Umbilical cord (tissue), 1 donor: ENCODE measurements at regions not wholly inside any gene's neighbourhood (a gene's known extent, or its start where the extent isn't known, plus 50 kb on each side); places are given as distances from the start of the nearest gene placed in this dataset.
A peak's percentile ranks its signal among the peaks of the same experiment; 100 is the strongest.

Experiments used
- DNase-seq: peaks from one replicate; pipeline ENCODE4 v3.0.0-alpha.2; 2015; ENCODE audit warnings: low spot score

DNA sequence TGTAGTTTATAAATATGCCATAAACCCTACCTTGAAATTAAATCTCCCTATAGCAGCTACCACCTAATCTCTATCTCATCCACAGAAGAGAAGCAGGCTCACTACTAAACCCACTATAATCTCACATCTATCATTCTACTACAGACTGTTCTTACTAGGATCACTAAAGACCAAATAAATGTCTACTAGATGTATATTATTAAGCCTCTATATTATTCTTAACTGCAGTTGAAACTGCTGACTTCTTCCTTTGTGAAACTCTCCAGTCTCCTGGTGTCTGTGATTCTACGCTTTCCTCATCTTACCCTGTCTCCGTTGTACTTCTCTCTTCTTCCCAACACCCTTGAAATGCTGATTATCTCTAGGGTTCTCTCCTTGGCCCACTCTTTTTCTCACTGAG, 1154.0 kb downstream of the IGSF11 start:
- peak; percentile 86 for DNase-seq

GRCh38 chr3:117881210-117881609, 1153.4 kb downstream of the IGSF11 start:
- DNase-seq, result no peak

DNA sequence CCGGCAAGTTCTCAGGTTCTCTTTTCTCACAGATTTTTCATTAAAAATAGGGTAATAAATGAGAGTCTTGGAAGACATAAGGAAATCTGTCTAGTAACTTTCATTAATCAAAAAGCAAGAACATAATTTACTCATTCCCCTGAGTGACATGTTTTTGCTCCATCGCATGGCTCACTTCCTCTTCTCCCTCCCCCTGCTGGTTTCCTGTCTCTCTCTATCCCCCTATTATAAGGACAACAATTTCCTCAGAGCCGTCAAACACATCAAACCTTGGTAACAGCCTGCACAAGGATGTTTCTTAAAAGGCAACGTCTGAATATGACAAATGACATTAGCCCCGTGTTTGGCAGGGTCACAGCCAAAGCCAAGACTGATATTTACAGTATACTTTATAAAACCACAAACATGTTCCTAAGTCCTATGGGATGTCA, 1149.6 kb downstream of the IGSF11 start:
- DNase-seq, result no peak

DNA sequence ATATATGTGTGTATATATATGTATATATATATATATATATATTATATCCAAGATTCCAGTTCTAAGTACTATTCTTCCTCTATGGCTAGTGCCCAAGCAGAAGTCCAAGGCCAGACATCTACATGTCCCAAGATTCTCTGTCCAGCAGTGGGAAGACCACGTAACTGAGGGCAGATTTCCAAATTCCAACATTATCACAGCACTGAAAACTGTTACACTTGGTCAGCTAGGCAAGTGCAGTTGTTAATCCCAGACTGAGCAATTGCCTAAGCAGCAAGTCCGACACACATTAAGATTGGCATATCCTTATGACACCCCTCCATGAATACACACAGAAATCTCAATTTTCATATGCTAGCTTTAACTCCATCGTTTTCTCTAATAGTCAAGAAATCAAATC, 1148.5 kb downstream of the IGSF11 start:
- DNase-seq, result no peak

- no peak for DNase-seq
Observed at GRCh38 chr3:117887031-117887430, 1147.6 kb downstream of the IGSF11 start.

DNA sequence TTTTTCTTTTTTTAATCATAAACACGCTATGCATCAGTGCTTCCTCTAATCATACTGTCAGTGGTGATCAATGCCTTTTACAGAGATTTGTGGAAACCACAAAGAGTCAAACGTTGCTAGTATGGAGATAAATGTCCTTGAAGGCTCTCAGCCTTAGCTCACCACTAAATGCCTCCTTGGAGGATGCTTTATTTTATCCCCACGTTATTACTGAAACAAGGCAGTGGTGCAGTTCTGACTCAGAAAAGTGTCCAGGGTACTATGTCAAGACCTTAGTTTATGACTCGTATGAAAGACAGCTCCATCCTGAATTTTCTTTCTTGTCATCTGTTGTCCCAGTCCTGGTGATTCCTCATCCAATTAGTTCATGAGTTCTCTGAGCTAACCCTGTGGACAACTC, 1146.7 kb downstream of the IGSF11 start:
- peak; percentile 61 for DNase-seq

- DNase-seq, result peak; percentile 9
Observed at GRCh38 chr3:117892431-117892841, 1142.2 kb downstream of the IGSF11 start.

GRCh38 chr3:117893001-117893400, 1141.6 kb downstream of the IGSF11 start:
- peak; percentile 19 for DNase-seq

GRCh38 chr3:117893638-117894037, 1141.0 kb downstream of the IGSF11 start:
- no peak for DNase-seq

DNA sequence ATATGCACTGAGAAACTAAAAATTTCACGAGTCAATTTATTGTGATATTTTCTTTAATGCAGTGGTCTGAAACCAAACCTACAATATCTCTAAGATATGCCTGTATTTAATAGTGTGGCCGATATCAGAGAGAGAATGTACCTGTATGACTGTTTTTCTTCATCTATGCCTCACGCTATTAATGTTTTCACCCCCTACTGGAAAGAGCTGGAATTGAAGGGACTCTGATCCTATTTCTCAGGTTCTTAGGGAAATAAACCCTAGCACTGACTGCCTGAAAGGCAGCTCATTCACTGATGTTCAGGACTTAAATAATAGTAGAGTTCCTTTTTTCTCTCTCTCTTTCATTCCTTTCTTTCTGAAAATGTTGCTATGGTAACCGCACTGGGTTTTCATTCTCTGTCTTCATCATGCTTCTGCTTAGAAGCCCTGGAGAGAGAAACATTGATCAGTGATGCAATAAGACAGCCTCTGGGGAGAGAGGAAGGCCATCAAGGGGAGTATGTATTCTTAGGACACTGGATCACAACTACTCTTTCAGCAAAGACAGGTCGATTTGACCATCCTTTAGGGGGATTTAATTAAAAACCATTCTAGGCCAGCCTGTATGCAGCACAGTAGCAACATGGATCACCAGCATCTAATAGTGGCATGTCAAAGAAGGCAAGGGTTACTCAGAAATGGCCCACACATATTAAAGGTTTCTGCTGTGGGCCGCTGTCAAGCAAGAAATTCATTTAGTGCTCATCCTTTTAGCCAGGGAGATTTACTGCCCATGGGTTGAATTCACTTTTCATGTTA, 1135.7 kb downstream of the IGSF11 start:
- DNase-seq, result no peak

DNA sequence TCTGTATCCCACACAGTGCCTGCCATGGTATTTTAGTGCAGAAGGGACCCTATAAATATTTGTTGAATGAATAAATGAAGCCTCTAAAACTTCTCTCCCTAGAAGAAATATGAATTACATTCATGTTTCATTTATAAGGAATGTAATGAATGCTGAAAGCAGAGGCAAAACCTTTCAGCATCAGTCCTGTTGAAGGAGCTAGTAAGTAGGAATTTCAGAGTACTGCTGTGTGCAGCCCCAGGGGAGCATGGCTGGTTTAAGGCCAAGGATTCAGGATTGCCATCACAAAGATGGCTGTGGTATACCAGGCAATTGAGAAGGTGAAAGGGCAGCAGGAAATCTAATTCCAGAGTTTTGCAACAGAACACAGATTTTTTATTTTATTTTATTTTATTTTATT, 1131.4 kb downstream of the IGSF11 start:
- DNase-seq, result no peak

DNA sequence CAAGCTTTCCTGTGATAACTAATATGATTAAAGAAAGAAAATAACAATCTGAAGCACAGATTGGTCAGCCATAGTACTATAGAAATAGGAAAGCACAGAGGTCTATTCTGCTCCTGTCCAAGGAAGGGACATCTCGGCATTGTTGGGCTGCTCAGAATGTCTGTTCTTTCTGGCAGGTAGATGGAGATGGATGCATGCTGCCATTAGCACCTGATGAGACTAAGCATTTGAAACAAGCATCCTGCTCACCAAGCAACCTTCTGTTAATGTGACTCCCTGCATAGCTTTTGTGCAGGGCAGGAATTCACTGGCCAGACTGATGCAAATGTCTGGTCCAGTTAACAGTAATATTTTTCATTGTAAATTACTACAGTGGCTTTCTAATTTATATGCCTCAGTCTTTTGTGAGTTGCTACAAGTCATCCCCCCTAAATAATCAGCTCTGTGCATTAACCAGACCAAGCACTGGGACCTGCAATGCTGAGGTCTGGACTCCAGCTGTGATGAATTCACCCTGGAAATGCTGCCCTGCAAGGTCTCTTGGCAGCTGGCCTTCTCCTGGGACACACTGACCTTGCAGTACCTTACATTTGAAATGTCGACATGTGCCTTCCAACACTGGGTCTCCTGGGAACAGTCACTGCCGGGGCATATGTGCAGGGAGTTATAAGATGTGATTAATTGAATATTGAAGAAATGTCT, 1123.7 kb downstream of the IGSF11 start:
- no peak for DNase-seq

GRCh38 chr3:117912352-117912751, 1122.3 kb downstream of the IGSF11 start:
- DNase-seq, result no peak

DNA sequence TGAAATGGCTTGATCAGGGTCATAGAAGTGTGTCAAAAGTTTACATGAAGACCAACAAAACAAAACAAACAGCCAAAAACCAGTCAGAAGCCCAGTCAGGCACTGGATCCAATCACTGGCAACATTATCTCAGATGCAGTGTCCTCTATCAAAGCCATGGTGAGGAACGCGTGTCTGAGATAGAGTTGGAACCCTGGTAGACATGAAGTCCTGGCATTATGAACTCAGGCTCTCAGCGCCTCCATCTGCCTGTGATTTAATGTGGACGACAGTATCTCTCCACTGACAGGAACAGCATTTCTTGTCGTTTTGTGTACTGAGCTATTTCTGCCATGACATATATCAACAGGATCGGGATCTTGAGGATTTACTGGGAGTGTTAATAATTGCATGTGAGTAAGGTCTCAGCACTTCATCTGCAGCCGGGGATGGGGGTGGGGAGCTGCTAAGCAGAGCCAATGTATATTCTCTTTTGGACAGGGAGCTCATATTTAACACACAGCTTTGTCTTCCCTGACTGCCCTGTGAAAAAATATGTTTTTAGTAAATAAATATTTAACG, 1120.0 kb downstream of the IGSF11 start:
- DNase-seq, result peak; percentile 8

- DNase-seq, result no peak
Observed at GRCh38 chr3:117916839-117917238, 1117.8 kb downstream of the IGSF11 start.

DNA sequence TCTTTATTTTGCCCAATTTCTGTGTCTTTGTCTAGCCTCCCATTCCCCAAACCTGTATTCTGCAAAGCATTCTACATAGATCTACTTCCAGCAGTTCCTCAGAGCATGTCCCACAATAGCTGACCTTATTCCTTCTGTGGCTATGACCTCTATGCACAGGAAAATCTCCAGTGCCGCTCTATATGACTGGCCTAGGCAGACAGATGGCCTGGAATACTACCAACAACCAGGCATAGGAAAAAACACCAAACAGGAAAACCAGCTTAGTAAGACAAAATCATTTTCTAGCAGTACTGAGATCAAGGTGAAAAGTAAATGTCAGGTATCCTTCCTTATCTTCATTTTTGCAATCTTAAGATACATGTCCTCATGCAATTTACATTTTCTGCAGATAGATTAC, 1115.0 kb downstream of the IGSF11 start:
- no peak for DNase-seq

GRCh38 chr3:117920253-117920898, 1114.3 kb downstream of the IGSF11 start:
- no peak for DNase-seq

DNA sequence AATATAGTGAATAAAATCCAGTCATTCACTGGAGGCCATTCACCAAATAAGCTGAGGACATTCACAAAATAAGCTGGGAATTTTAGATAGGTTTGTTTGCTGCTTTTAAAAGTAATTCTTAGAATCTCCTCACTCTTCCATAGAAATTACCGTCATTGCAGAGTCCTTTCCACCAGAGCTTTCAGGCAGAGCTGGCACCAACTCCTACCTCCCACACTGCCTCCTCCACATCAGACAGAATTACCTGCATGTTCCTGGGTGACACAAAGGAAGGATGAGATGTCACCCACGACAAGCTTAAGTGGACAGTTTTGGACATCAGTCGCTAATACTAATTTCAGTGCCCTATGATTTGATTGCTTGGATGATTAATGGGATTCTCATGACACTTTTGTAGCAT, 1113.2 kb downstream of the IGSF11 start:
- DNase-seq, result no peak

DNA sequence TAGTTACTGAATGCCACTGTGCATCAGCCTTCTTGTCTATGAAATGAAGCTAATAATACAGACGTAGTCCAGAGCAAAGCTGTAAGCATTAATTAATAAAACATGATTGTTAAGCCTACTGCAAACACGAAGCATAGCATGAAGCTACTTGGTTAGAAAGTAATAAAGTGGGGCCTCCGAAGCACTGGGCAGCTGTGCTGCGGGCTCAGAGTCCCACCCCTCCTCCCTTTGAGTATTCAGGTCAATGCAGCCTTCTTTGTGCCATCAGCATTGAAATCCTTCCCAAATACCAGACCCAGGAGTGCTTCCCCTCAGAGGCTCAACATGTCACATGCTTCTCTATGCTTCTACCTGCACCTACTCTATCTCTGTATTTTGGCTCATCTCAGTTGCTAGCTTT, 1112.6 kb downstream of the IGSF11 start:
- DNase-seq, result no peak

DNA sequence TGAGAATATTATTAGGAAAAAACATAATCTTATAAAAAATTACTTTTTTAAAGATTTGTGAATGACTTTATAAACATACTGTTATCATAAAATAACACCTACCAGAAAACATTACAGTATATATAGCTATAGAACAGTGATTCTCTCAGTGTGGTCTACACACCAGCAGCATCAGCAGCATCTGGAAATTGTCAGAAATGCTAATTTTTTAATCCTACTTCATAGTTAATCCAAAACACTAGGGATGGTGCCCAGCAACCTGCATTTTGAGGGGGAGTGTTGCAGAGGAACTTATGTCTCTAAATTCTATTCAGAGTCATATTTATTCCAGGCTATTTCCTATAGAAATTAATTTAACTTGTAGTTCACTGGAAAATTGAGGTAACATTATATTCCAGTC, 1107.8 kb downstream of the IGSF11 start:
- DNase-seq, result no peak

DNA sequence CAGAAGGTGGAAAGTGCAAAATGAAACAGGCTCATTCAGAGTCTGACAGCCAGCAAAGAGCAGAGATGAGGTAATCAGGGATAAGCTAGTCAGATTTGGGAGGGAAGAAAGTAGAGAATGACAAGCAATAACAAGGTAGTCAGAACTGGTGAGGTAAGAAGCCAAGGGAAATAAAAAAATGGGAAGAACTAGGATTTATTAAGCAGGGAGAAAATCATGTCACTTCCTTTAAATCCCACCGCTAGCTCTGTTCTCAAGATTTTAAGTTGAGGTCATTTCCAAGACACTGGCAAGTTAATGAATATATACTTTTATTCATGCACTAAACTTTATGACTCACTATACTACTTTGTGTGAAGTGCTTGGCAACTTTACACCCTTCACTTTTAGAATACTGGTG, 1106.8 kb downstream of the IGSF11 start:
- no peak for DNase-seq

DNA sequence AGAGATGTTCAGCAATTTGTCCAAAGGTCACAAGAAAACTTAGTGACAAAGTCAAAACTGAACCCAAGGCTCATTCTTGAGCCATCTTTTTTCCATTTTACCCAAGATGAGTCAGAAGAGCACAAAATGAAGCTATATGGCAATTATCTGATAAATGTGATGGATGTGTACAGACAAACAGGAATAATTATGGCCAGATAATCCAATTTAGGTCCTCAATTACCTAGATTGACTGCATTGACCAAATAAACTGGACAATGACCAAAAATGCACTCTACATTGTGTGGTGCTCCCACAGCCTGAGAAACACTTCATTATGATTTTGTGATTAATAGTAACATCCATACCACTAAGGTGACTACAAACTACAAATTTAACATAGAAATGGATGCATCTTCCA, 1105.8 kb downstream of the IGSF11 start:
- DNase-seq, result no peak
